NCI-H2171 treated with DMSO at 0.1 percent for 48 hours (cell line): ENCODE measurements at regions not wholly inside any gene's neighbourhood (a gene's known extent, or its start where the extent isn't known, plus 50 kb on each side); places are given as distances from the start of the nearest gene placed in this dataset.
A peak's percentile ranks its signal among the peaks of the same experiment; 100 is the strongest.

Experiments used
- DNase-seq: peaks from one replicate; lab custom pipeline; 2025; lab: John Stamatoyannopoulos, UW

- DNase-seq: no peak
Observed at GRCh38 chr3:188940573-188940932, 231.2 kb upstream of the TPRG1 start.

GRCh38 chr3:188941103-188941502, 230.7 kb upstream of the TPRG1 start:
- no peak for DNase-seq

- DNase-seq: no peak
Observed at GRCh38 chr3:188942191-188942590, 229.6 kb upstream of the TPRG1 start.

- no peak for DNase-seq
Observed at GRCh38 chr3:188943591-188943990, 228.2 kb upstream of the TPRG1 start.

GRCh38 chr3:188944108-188944507, 227.7 kb upstream of the TPRG1 start:
- DNase-seq: no peak

GRCh38 chr3:188946351-188947240, 225.2 kb upstream of the TPRG1 start:
- no peak for DNase-seq

GRCh38 chr3:188947401-188948280, 224.1 kb upstream of the TPRG1 start:
- DNase-seq: peak; percentile 96

- no peak for DNase-seq
Observed at GRCh38 chr3:188948281-188948996, 223.3 kb upstream of the TPRG1 start.

- no peak for DNase-seq
Observed at GRCh38 chr3:188948997-188949389, 222.8 kb upstream of the TPRG1 start.

GRCh38 chr3:188949456-188949855, 222.3 kb upstream of the TPRG1 start:
- DNase-seq: no peak

- DNase-seq: no peak
Observed at GRCh38 chr3:188949996-188950395, 221.8 kb upstream of the TPRG1 start.

- DNase-seq: no peak
Observed at GRCh38 chr3:188950832-188951489, 220.8 kb upstream of the TPRG1 start.

- DNase-seq: no peak
Observed at GRCh38 chr3:188951734-188952133, 220.0 kb upstream of the TPRG1 start.

- DNase-seq: peak; percentile 54
Observed at GRCh38 chr3:188954590-188955208, 217.1 kb upstream of the TPRG1 start.

- DNase-seq: no peak
Observed at GRCh38 chr3:188955919-188956318, 215.9 kb upstream of the TPRG1 start.

- DNase-seq: peak; percentile 18
Observed at GRCh38 chr3:188956839-188957489, 214.8 kb upstream of the TPRG1 start.

- no peak for DNase-seq
Observed at GRCh38 chr3:188959013-188959412, 212.8 kb upstream of the TPRG1 start.

- no peak for DNase-seq
Observed at GRCh38 chr3:188962253-188963247, 209.2 kb upstream of the TPRG1 start.

GRCh38 chr3:188964957-188965356, 206.8 kb upstream of the TPRG1 start:
- no peak for DNase-seq

GRCh38 chr3:188972310-188972709, 199.5 kb upstream of the TPRG1 start:
- DNase-seq: no peak
